GM11168 (cell line): ENCODE measurements at regions not wholly inside any gene's neighbourhood (a gene's known extent, or its start where the extent isn't known, plus 50 kb on each side); places are given as distances from the start of the nearest gene placed in this dataset.
"Not testable (repeated sequence)": the region's sequence is repeated elsewhere in the genome, so short reads cannot be mapped to it uniquely, and the experiment has no call there.

ENCODE experiments used
- in situ Hi-C: fragments of 300-500 bp; cut with MboI; formaldehyde crosslinking; loops from one replicate; pipeline ENCODE4 v1.12.0; 2022; ENCODE audit warnings: low sequenced_read_pairs; ENCODE audit not compliant: unreplicated experiment

- in situ Hi-C loops = no loop called here
Measured at GRCh38 chr4:163077680-163078079, 89.0 kb downstream of the NAF1 start.

- in situ Hi-C loops = no loop called here
Measured at GRCh38 chr4:163072222-163072621, 94.5 kb downstream of the NAF1 start.

GRCh38 chr4:163071308-163071707, 95.4 kb downstream of the NAF1 start:
- in situ Hi-C loops = no loop called here

GRCh38 chr4:163070023-163070422, 96.7 kb downstream of the NAF1 start:
- in situ Hi-C loops = no loop called here

GRCh38 chr4:163063891-163064290, 102.8 kb downstream of the NAF1 start:
- in situ Hi-C loops = no loop called here

GRCh38 chr4:163048447-163048846, 118.2 kb downstream of the NAF1 start:
- in situ Hi-C loops = loop anchor here (10.0 kb wide), 1 partner anchor 544 kb away; no protein-coding TSS in a partner anchor

- in situ Hi-C loops = loop anchor here (10.0 kb wide), 1 partner anchor 538 kb away; no protein-coding TSS in a partner anchor
Measured at GRCh38 chr4:163042306-163042705, 124.4 kb downstream of the NAF1 start.

- in situ Hi-C loops = no loop called here
Measured at GRCh38 chr4:163017135-163017534, 149.6 kb downstream of the NAF1 start.

- in situ Hi-C loops = no loop called here
Measured at GRCh38 chr4:163012816-163013215, 153.9 kb downstream of the NAF1 start.

GRCh38 chr4:163003979-163004378, 162.7 kb downstream of the NAF1 start:
- in situ Hi-C loops = no loop called here

- in situ Hi-C loops = no loop called here
Measured at GRCh38 chr4:162988530-162988929, 178.2 kb downstream of the NAF1 start.

- in situ Hi-C loops = no loop called here
Measured at GRCh38 chr4:162985131-162985530, 181.6 kb downstream of the NAF1 start.

GRCh38 chr4:162984621-162985020, 182.1 kb downstream of the NAF1 start:
- in situ Hi-C loops = no loop called here

GRCh38 chr4:162981823-162982222, 184.9 kb downstream of the NAF1 start:
- in situ Hi-C loops = no loop called here

GRCh38 chr4:162978398-162978797, 188.3 kb downstream of the NAF1 start:
- in situ Hi-C loops = no loop called here

- in situ Hi-C loops = no loop called here
Measured at GRCh38 chr4:162977788-162978187, 188.9 kb downstream of the NAF1 start.

GRCh38 chr4:162972661-162973330, 193.9 kb downstream of the NAF1 start:
- in situ Hi-C loops = no loop called here

GRCh38 chr4:162969194-162969593, 197.5 kb downstream of the NAF1 start:
- in situ Hi-C loops = no loop called here

GRCh38 chr4:162965978-162966377, 200.7 kb downstream of the NAF1 start:
- in situ Hi-C loops = not testable (repeated sequence)

- in situ Hi-C loops = no loop called here
Measured at GRCh38 chr4:162959046-162959445, 207.6 kb downstream of the NAF1 start.

GRCh38 chr4:162957521-162958143, 209.1 kb downstream of the NAF1 start:
- in situ Hi-C loops = no loop called here

- in situ Hi-C loops = no loop called here
Measured at GRCh38 chr4:162954976-162955375, 211.7 kb downstream of the NAF1 start.
